Renal cortex interstitium (tissue), 11 donors: ENCODE measurements at regions not wholly inside any gene's neighbourhood (a gene's known extent, or its start where the extent isn't known, plus 50 kb on each side); places are given as distances from the start of the nearest gene placed in this dataset.

Source experiments
- DNase-seq, 11 donors: peaks; one replicate each; pipeline ENCODE4 v3.0.0-alpha.2; 2013; ENCODE audit warnings: low read depth in 9 of 11, low spot score in 4 of 11; ENCODE audit errors: extremely low read depth in 1 of 11

DNA sequence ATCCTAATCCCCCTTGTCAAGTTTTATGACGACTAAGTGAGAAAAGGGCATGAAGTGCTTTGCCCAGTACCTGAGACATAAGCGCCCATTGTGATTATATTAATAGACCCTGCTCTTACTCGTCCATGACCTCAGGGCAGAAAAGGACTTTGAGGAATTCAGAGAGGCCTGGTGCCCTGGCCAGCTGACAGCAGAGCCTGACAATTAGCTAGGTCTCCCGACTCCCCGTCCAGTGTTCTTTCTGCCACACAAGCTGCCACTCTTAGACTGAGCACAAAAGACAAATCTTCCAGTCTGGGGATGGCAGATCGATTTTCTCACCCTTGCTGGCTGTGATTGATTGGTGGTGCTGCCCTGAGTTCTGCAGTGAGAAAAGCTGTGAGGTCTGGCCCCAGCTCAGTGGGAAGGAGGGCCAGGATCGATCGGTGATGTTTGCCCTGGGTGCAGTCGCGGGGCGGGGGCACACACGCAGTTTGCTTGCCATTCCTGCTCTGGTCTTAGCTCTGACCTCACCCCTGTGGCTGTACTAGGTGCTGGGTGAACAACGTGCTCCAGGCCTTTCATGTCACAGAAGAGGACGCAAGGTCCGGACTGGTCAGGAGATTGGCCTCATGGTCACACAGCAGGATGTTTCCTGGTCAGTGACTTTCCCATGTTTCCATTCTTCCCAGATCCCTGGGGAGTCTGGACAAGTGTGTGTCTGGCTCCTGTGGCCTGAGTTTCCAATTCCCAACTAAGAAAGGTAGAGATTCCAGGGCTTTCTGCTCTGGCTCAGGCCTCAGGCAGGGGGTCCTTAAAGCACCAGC lies 67.4 kb upstream of the TLE3 start:
- DNase-seq: no peak

DNA sequence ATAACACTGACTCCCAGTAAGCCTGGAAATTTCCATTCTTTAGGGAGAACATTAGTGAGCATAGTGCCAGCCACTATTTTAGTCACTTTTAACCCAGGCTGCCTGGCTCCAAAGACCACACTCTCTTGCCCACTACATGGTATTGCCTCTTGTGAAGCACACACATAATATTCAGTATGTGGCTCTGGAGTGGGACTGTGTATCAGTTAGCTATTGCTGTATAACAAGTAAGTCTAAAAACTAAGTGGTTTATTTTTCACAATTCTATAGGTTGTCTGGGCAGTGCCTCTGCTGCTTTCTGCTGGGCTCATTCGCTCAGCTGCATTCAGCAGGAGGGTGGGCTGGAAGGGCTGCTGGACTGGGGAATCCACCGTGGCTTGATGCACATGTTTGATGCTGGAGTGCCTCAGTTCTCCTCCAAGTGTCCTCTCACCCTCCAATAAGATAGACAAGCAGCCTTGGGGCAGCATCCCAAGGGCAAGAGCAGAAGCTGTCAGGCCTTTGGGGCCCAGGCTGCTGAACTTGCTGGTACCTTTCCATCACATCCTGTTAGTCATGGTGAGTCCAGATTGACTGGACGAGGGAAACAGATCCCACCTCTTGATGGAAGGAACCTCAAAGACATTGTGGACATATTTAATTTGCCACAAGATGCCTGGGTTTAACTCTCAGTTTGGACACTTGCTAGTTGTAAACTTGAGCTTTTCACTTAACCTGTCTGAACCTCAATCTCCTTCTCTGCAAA lies 66.6 kb upstream of the TLE3 start:
- no peak for DNase-seq

DNA sequence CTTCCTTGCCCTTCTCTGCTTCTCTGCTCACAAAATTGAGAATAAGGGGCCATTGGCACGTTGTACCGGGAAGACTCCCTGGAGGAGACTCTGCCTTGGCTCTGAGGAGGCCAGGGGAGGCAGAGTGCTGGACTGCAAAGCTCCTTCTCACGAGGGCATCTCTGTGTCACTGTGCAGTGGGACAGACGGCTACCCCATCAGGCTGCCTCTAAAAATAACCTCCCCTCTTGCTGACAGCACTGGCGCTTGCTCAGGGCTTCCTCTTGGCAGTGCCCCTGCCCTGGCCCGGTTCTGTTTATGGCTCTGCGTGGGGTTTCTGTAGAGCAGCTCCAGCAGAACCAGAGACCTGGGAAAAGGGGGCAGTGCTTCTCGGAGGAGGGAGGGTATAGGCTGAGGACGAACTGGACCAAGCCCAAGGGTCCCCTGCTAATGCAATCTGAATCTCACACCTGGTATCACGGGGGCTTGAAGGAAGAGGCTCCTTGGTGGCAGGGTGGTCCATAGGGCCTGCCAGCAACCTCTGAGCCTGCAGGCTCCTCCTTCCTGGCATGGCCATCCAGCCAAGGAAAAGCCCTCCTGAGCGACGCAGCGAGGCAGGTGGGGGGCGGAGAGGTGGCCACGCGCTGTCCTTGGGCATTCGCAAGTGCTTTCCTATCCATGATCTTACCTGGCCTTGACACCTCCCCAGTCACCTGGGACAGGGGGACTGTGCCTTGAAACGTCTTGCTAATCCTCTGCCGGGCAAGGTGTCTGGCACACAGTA lies 63.3 kb upstream of the TLE3 start:
- DNase-seq: no peak

DNA sequence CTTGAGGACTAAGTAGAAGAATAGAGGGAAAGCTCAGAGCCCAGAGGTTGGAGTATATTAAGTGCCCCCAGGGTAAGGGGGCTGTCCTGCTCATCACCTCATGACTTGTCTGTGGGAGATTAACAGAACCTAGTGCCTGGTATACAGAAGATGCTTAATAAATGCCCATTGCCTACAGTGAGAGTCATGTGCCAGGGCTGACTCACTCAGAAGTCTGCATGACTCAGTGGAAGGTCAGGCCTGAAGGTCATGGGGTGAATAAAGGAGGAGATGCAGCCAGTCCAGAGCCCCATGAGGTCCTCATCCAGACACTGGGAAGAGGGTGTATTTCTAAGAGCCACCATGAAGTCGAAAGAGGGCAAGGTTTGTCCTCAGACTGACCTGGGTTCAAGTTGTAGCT lies 62.5 kb upstream of the TLE3 start:
- no peak for DNase-seq

DNA sequence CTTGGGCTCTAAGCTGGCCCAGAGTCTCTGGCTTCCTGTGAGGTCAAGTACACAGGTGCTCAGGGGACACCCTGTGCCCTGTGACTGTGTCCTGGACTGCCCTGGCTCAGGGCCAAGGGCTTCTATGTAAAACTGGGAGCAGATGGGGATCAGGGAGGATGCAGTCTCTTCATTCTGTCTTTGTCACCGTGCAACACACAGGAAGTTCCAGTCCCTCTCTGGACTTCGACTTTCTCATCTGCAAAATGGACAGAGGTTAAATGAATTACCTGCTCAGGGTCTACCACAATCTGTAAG lies 61.9 kb upstream of the TLE3 start:
- no peak for DNase-seq

DNA sequence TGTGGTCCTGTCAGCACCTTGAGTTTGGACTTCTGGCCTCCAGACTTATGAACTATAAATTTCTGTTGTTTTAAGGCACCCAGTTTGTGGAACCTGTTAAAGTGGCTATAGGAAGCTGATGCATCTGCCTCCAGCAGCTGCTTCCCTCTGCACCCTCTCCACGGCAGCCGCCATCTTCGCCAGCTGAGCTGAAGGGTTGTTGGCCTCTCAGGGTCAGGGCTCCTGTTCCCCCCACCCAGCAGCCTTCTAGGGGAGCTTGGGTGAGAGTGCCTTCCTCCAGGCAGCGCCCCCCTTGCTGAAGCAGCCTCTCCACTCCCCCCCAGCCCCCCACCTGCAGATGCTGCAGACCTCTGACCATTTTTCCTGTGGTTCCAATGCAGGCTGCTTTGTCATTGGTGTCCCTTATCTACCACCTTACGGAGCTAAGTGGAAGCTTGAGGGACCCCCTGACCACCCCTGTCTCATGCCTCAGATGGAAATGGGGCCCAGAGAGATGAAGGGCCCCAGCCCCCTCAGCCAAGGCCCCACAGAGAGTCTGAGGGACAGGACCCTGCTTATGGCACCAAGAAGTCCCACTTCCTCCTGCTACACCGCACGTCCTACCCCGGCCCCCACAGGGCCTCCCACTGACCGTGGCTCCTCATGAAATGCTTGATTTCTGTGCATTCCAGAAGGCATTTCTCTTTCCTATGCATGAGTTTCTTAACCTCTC lies 61.4 kb upstream of the TLE3 start:
- DNase-seq: no peak

DNA sequence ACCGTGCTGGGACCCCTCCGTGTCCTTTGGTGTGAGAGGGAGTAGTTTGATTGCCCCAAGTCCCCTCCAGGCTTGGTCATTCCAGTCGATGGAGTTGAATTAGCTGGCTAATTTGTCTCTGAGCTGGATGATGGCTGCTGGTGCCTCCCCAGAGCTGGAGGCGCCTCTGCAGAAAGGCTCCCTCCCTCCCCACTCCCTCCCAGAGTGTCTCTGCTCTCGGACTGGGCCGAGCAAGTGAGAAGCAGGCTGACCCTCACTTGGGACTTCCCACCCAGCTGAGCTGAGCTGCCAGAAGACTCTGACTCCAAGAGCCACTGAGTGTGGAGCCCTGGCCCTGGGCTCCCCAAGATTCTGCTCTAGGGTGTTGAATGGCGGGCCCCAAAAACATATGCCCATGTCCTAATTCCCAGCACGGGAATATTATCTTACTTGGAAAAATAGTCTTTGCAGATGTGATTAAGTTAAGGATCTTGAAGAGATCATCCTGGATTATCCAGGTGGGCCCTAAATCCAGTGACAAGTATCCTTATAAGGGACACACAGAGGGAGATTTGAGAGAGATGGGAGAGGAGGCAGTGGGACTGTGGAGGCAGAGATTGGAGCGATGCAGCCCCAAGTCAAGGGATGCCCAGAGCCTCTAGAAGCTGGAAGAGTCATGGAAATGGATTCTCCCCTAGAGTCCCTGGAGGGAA lies 60.7 kb upstream of the TLE3 start:
- DNase-seq: no peak

DNA sequence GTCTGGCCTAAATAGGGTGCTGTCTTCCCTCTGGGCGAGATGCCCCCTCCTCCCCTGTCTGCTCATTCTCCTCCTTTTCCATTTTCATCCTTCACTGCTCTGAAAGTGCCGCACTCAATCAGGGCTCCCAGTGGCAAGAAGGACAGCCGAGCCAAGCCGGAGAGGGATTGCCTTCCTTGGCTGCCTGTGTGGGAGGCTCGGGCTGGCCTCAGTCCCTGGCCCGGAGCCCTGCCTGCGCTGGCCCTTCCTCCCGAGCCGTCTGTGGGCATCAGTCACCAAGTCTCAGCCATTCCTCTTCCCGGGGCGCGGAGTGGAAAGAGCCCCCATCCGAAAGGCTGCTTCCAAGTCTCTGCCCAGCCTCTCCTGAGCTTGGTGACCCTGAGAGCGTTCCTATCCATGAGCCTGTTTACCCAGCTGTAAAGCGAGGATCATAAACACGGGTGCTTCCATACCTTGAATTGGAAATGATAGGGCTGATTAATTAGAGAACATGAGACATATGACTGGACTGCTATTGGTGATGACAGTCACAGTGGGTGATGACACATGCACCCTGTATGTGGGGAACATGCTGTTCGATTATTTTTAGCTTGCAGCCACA lies 59.1 kb upstream of the TLE3 start:
- DNase-seq: no peak

DNA sequence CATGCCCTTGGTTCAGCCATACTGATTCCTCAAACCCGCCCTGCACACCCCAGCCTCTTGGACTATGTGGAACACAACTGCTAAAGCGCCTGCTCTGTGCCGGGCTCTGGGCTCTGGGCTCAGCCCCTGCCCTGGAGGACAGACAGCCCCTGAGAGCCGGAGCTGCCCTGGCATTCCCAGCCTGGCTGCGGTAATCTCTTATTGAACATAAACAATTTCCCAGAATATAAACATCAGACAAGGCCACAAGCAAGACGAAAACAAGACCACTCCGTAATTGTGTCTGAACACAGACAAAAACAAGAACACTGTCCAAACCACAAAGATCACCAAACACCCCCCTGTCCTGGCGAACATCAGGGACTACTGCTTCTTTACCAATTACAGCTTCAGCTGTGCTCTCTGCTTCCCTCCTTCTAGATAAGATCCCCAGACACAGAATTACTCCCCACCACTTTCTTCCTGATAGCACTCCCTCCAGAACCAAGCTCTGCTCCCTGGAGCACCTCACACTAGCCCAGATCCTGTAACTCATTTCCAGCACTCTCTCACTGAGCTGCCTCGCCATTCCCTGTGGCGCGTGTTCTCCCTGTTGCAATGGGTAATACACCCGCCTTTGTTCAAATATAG lies 57.1 kb upstream of the TLE3 start:
- DNase-seq: no peak

DNA sequence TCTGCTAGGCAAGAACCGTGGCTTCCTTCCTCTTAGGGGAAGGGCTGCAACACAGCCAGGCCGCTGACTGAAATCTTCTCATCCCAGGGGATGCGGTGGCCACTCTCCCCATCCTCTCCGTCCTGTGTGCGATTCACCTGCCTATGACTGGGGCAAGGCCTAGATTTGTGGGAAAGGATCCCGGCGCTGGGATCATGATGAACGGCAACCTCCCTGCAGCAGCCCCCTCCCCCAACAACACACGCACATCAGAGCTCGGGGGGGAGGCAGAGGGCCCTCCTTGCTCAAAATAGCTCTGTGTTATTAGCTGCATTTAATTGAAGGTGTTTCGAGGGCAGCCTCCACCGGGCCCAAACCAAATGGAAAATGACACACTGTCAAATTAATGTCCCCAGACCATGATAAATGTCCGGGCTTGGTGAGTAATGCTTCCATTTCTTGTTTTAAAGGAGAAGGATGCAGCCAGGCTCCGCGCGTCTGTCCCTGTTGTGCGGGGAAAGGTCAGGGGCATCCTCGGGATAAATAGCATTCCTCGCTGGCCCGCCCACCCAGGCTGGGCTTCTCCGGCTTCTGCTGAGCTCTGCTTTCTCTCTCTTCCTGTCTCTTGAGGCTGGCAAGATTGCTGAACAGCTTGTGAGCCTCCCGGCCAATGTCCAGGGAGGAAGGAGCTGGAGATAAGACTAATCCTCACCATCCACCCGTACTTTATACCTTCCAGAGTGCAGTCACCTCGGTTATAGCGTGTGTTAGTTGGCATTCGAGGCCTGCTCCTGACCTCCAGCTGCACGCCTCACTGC lies 56.4 kb upstream of the TLE3 start:
- peak in 1 of 11 donors; percentile 52 for DNase-seq

DNA sequence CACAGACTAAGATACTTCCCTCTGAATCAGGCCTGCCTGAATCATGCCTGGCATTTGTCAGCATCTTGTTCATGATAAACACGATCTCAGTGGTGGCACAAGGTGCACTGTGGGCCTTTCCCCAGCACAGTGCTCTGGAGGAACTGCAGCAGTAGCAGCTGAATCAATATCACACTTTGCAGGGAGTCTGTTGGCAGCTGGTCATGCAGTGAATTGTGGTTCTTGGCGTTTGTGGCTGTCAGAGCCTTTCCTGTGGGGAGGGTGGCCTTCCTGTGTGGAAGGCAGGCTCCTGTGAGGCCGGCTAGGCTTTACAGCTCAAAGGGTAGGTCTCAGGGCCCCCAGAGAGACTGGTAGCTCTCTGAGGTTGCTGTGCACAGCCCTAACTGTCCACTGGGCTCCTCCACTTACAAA lies 54.4 kb upstream of the TLE3 start:
- no peak for DNase-seq

DNA sequence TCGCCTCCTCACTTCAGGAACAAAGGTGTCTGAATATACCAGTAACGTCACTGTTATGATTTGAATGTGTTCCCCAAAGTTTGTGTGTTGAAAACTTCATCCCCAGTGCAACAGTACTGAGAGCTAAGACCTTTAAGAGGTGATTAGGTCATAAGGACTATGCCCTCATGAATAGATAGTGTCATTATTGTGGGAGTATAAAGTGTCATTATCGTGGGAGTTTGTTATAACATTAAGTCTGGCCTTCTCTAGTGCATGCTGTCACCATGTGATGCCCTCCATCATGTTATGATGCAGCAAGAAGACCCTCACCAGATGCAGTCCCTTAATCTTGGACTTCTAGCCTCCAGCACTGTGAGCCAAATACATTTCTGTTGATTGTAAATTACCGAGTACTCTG lies 53.7 kb upstream of the TLE3 start:
- no peak for DNase-seq

DNA sequence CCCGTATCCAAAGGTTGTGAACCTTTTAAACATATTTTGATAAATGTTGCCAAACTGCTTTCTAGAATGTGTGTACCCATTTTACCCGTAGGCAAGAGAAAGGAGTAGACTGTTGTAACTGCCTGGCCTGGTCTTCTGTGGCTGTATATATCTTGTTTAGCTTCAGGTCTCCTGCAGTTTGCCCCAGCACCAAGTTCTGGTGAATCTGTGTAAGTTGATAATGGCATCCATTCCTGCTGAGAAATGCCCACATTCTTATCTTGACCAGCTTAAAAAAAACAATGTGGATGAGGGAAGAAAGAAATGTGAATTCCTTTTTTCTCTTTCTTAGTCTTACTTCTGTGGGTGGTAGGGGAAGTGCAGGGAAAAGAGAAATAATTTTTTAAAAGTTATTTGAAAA lies 53.3 kb upstream of the TLE3 start:
- DNase-seq: no peak

DNA sequence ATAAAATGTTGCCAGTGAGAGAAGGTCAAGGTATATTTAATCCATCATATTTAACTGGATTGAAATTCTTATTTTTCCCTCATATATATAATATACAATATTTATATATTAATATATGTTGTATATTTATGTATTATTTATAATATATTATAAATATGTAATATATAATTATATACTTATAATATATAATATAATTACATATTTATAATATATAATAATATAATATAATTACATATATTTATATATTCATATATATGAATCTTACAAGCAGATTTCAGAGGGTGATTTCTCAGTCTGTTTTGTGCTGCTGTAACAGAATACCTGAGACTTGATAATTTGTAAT lies 52.7 kb upstream of the TLE3 start:
- DNase-seq: no peak

DNA sequence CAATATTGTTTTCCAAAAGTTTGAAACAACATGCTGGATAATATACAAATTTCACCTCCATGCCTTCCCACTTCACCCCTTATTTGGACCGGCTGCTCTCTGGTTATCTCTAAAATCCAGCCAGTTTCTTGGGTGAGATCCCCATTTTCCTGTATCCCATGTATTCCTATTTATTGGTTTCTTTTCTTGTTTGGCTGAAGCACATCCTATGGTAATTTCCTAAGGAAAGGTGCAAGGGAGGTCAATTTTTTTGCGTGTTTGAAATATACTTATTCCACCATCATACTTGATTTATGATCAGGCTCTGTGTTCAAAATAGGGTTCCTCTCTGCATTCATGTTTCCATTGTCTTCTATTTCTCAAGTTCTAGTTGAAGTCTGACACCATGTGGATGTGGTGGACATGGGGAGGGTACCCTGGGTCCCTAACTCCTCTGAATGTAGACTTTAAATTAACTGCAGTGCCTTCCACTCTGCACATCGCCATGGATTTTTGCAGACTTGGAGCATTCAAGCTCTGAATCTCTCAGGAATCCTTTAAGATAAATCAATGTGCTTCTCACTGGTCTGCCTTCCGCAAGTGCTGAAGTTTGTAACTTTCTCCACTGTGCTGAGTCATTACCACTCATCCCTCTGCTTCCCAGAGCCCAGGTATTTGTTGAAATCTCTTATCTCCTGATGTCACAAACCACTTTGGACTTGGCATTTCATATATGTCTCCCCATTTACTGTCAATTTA lies 52.1 kb upstream of the TLE3 start:
- no peak for DNase-seq

DNA sequence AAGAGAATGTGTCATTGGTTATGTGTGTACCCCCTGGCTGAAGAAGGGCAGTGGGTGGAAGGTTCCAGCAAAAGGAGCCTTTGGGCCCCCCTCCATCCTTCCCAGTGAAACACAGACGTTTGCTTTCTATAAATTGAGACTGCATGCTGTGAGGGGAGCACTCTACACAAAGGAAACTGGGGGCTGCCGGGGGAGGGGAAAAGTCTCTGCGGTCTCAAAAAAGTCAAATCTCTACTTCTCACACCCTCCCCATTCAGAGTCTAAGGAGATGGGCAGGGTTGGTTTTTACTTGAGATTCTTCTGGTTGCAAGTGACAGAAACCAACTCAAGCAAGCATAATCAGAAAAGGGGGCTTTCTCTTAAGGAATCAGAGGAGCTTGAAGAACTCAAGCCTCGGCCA lies 50.1 kb upstream of the TLE3 start:
- DNase-seq: no peak
